ENCODE measurements at regions not wholly inside any gene's neighbourhood (a gene's known extent, or its start where the extent isn't known, plus 50 kb on each side); places are given as distances from the start of the nearest gene placed in this dataset.

GRCh38 chr1:103341377-103341880 is 184.1 kb upstream of the RNPC3 start:
- ChIA-PET CTCF (no interaction called here), RAD21 (ENCODE audit: low non-redundant PET in 1 of 2, low total read pairs in 2 of 2, uncharacterized antibody in 2 of 2, unreplicated experiment in 2 of 2) (no interaction called here), POLR2A (no interaction called here)
- Histone ChIP-seq H3K9me3 (ENCODE audit: control insufficient read depth in 1 of 2, insufficient read depth in 1 of 2, low read depth in 1 of 2, low read length in 2 of 2) (no peaks in the 10 kb centered on the region), H3K79me2 (ENCODE audit: insufficient read depth, low read length) (no peaks in the 10 kb centered on the region), H3K36me3 (ENCODE audit: control insufficient read depth in 1 of 2, insufficient read depth in 2 of 2, low read length in 2 of 2) (no peaks in the 10 kb centered on the region), H3K27ac (ENCODE audit: low read depth, low read length) (no peak overlapping the region), H3K9ac (ENCODE audit: low read length) (no peak overlapping the region), H3K9me2 (ENCODE audit: insufficient read depth) (no peaks in the 10 kb centered on the region), H4K20me1 (ENCODE audit: insufficient read depth) (no peaks in the 10 kb centered on the region), H3K4me2 (ENCODE audit: low read length) (no peak overlapping the region), H2AFZ (ENCODE audit: low read depth, low read length, poor library complexity, severe bottlenecking) (no peak overlapping the region), H3K27me3 (ENCODE audit: insufficient read depth, low read length) (no peaks in the 10 kb centered on the region), H3K4me1 (ENCODE audit: control insufficient read depth in 1 of 2, insufficient read depth in 2 of 2, low read length in 2 of 2) (no peaks in the 10 kb centered on the region), H3K4me3 (replicated peaks in 1 of 2; ENCODE audit: low read depth in 1 of 2, low read length in 2 of 2) (no peak overlapping the region)
- ATAC-seq: no peak
- DNase-seq (ENCODE audit: low read depth, low spot score): no peak
- no TSS peak for BruUV-seq (replicated peaks)
- intact Hi-C loops (cut with micrococcal nuclease): no loop called here
- TF ChIP-seq YY1 (IDR thresholded peaks at IDR 0.05; ENCODE audit: extremely low read depth, insufficient replicate concordance, low read depth, low read length) (no peak), CBX3 (IDR thresholded peaks at IDR 0.05; ENCODE audit: low read depth) (no peak), EZH2phosphoT487 (IDR thresholded peaks at IDR 0.05; ENCODE audit: borderline replicate concordance) (no peak), FOSL1 (IDR thresholded peaks at IDR 0.05; ENCODE audit: low read depth) (no peak), REST (IDR thresholded peaks at IDR 0.05; ENCODE audit: low read depth) (no peak), ZNF274 (IDR thresholded peaks at IDR 0.05; ENCODE audit: low read depth, low read length) (no peak), ZFX (IDR thresholded peaks at IDR 0.05) (no peak), SP1 (IDR thresholded peaks at IDR 0.05; ENCODE audit: low read depth) (no peak), POLR2A (IDR thresholded peaks at IDR 0.05; ENCODE audit: borderline replicate concordance, extremely low read depth, insufficient read depth, insufficient read length) (no peak), TCF7L2 (IDR thresholded peaks at IDR 0.05; ENCODE audit: borderline replicate concordance, extremely low read depth, insufficient read depth, insufficient read length) (no peak), RAD21 (IDR thresholded peaks at IDR 0.05; ENCODE audit: low read depth) (no peak), CEBPB (IDR thresholded peaks at IDR 0.05; ENCODE audit: low read depth) (no peak), ATF3 (IDR thresholded peaks at IDR 0.05) (no peak), MAX (IDR thresholded peaks at IDR 0.05) (no peak), SIN3A (IDR thresholded peaks at IDR 0.05; ENCODE audit: low read depth) (no peak), EGR1 (IDR thresholded peaks at IDR 0.05; ENCODE audit: low read depth) (no peak), SRF (IDR thresholded peaks at IDR 0.05; ENCODE audit: low read depth) (no peak)
- TF ChIP-seq, protein P1, sequence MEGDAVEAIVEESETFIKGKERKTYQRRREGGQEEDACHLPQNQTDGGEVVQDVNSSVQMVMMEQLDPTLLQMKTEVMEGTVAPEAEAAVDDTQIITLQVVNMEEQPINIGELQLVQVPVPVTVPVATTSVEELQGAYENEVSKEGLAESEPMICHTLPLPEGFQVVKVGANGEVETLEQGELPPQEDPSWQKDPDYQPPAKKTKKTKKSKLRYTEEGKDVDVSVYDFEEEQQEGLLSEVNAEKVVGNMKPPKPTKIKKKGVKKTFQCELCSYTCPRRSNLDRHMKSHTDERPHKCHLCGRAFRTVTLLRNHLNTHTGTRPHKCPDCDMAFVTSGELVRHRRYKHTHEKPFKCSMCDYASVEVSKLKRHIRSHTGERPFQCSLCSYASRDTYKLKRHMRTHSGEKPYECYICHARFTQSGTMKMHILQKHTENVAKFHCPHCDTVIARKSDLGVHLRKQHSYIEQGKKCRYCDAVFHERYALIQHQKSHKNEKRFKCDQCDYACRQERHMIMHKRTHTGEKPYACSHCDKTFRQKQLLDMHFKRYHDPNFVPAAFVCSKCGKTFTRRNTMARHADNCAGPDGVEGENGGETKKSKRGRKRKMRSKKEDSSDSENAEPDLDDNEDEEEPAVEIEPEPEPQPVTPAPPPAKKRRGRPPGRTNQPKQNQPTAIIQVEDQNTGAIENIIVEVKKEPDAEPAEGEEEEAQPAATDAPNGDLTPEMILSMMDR (IDR thresholded peaks at IDR 0.05 in 2 of 3, conservative IDR thresholded peaks at IDR 0.05 in 1 of 3; ENCODE audit: borderline replicate concordance in 1 of 3, insufficient read depth in 1 of 3, low read depth in 2 of 3, low read length in 2 of 3): no peak
- TF ChIP-seq, protein P2, sequence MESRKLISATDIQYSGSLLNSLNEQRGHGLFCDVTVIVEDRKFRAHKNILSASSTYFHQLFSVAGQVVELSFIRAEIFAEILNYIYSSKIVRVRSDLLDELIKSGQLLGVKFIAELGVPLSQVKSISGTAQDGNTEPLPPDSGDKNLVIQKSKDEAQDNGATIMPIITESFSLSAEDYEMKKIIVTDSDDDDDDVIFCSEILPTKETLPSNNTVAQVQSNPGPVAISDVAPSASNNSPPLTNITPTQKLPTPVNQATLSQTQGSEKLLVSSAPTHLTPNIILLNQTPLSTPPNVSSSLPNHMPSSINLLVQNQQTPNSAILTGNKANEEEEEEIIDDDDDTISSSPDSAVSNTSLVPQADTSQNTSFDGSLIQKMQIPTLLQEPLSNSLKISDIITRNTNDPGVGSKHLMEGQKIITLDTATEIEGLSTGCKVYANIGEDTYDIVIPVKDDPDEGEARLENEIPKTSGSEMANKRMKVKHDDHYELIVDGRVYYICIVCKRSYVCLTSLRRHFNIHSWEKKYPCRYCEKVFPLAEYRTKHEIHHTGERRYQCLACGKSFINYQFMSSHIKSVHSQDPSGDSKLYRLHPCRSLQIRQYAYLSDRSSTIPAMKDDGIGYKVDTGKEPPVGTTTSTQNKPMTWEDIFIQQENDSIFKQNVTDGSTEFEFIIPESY (IDR thresholded peaks at IDR 0.05; ENCODE audit: extremely low read depth, insufficient replicate concordance, low read length): no peak

Data from HCT116 (cell line).